ENCODE measurements at regions not wholly inside any gene's neighbourhood (a gene's known extent, or its start where the extent isn't known, plus 50 kb on each side); places are given as distances from the start of the nearest gene placed in this dataset.

- no peak for TF ChIP-seq CTCF (IDR thresholded peaks at IDR 0.05; ENCODE audit: borderline replicate concordance, insufficient read depth, low read depth, low read length)
- no peak overlapping the region for H3K4me3 ChIP-seq (ENCODE audit: low read depth, low read length)
Measured at GRCh38 chr6:156017838-156018237, 562.2 kb upstream of the NOX3 start.

GRCh38 chr6:156016186-156016976, 560.7 kb upstream of the NOX3 start:
- H3K4me3 ChIP-seq (ENCODE audit: low read depth, low read length): no peak overlapping the region
- TF ChIP-seq CTCF (IDR thresholded peaks at IDR 0.05; ENCODE audit: borderline replicate concordance, insufficient read depth, low read depth, low read length): no peak

DNA sequence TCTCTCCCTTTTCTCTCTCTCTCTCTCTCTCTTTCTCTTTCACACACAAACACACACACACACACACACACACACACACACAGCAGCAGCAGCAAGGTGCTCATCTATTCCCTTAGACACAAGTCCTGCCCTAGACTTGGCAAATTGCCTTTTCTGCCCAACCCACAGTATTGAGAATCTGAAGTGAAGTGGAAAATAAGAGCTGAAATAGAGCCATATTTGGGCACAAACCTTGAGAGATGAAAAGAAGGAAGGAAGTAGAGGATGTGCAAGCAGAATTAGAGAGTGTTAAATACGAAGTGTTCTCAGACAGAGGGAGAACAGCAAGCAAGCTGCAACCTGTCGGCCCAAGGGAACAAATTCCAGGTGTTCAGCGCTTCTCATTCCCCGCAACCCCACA, 557.5 kb upstream of the NOX3 start:
- no peak for TF ChIP-seq CTCF (IDR thresholded peaks at IDR 0.05; ENCODE audit: borderline replicate concordance, insufficient read depth, low read depth, low read length)
- no peak overlapping the region for H3K4me3 ChIP-seq (ENCODE audit: low read depth, low read length)

DNA sequence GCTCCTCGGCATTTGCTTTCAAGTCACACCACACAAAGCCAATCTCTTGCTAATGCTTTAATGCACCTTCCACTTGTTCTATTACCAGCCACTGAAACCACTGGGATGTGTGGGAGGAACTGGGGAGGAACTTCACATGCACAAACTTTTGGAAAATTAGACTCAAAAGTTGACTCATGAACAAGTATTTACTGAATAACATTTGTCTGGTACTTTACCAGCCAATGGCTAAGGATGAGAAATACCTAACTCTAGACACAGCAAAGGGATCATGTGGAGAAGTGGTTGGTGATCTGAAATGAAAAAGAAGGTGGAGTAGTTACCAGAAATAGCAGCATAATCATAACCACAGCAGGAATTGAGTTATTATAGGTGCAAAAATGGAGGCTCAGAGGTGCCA, 554.0 kb upstream of the NOX3 start:
- TF ChIP-seq CTCF (IDR thresholded peaks at IDR 0.05; ENCODE audit: borderline replicate concordance, insufficient read depth, low read depth, low read length): no peak
- H3K4me3 ChIP-seq (ENCODE audit: low read depth, low read length): no peak overlapping the region

DNA sequence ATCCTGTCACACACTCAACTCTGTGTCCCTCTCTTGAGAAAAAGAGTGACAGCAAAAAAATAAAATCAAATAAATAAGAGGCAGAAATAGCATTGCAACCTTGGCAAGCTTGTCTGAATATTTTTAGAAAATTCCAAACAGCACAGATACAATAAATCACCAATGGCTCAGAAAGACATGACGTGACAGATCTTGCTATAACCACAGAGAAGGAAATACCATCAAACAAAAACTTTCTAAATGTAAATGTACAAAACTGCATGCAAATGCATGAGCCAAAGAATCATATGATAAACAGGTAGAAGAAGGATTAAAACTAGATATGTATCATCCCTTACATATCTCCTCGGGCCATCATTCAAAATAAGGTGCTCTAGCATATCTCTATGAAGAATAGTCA, 549.2 kb upstream of the NOX3 start:
- no peak for TF ChIP-seq CTCF (IDR thresholded peaks at IDR 0.05; ENCODE audit: borderline replicate concordance, insufficient read depth, low read depth, low read length)
- H3K4me3 ChIP-seq (ENCODE audit: low read depth, low read length): no peak overlapping the region

- TF ChIP-seq CTCF (IDR thresholded peaks at IDR 0.05; ENCODE audit: borderline replicate concordance, insufficient read depth, low read depth, low read length): no peak
- H3K4me3 ChIP-seq (ENCODE audit: low read depth, low read length): no peak overlapping the region
Measured at GRCh38 chr6:155996151-155996550, 540.5 kb upstream of the NOX3 start.

DNA sequence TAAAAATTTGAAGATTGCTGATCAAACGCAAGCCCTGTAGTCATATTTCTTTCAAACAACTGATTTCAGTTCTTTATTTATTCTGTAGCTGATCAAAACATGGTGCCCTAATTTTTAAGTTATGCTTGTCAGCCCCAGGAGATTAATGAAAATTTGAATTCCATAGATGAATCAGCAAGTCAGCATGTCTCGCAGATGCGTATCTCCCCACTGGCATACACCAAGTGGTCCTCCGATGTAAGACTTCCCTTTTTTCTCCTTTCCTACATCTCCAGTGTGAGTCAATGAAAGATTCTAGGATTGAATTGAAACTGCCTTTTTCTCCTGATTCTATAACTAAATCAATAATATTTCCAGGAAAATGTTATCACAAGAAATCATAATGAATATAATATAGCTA, 539.6 kb upstream of the NOX3 start:
- no peak for TF ChIP-seq CTCF (IDR thresholded peaks at IDR 0.05; ENCODE audit: borderline replicate concordance, insufficient read depth, low read depth, low read length)
- H3K4me3 ChIP-seq (ENCODE audit: low read depth, low read length): no peak overlapping the region
